ENCODE measurements at regions not wholly inside any gene's neighbourhood (a gene's known extent, or its start where the extent isn't known, plus 50 kb on each side); places are given as distances from the start of the nearest gene placed in this dataset.

DNA sequence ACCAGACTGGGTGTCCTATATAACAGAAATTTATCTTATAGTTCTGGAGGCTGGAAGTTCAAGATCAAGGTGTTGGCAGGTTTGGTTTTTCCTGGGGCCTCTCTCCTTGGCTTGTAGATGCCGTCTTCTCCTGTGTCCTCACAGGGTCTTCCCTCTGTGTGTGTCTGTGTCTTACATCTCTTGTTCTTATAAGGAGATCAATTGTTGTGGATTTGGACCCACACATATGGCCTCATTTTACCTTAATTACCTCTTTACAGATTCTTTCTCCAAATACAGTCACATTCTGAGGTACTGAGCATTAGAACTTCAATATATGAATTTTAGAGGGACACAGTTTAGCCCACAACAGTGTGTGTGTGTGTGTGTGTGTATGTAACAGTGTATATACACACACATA lies 74.5 kb downstream of the EDN1 start:
- ChIA-PET CTCF (interaction anchor here (0.7 to 1.4 kb wide), 2 partner anchors 74 to 230 kb away, joined by 3 read pairs; partner anchors contain the start of gene EDN1), POLR2A (no interaction called here)
- no peaks in the 10 kb centered on the region for H3K27me3 ChIP-seq (replicated peaks; ENCODE audit: control insufficient read depth, insufficient read depth, low read length)
- Mint-ChIP-seq H3K9me3 (ENCODE audit: unreplicated experiment) (peaks cover 29% of the 10 kb centered on the region), H3K4me3 (ENCODE audit: unreplicated experiment) (peak overlapping the region; percentile 65), H3K4me1 (ENCODE audit: low read depth, unreplicated experiment) (peaks cover 45% of the 10 kb centered on the region), H3K27me3 (ENCODE audit: insufficient read depth, unreplicated experiment) (no peaks in the 10 kb centered on the region), H3K36me3 (ENCODE audit: insufficient read depth, unreplicated experiment) (peaks cover 13% of the 10 kb centered on the region), H3K27ac (ENCODE audit: unreplicated experiment) (peak overlapping the region; percentile 95)
- H3K9me3 ChIP-seq: no peaks in the 10 kb centered on the region
- no peak for DNase-seq
- no TSS peak for BruUV-seq (replicated peaks)
- H3K4me1 ChIP-seq: peaks cover 70% of the 10 kb centered on the region
- no peaks in the 10 kb centered on the region for H3K36me3 ChIP-seq (ENCODE audit: control insufficient read depth, insufficient read depth, low read length)
- H3K4me3 ChIP-seq (ENCODE audit: low read depth, low read length): no peak overlapping the region
- intact Hi-C loops (cut with micrococcal nuclease; ENCODE audit: unreplicated experiment): loop anchor here (1.0 to 10.0 kb wide), 6 partner anchors 16 to 240 kb away; no protein-coding TSS in a partner anchor
- TF ChIP-seq, protein P1, sequence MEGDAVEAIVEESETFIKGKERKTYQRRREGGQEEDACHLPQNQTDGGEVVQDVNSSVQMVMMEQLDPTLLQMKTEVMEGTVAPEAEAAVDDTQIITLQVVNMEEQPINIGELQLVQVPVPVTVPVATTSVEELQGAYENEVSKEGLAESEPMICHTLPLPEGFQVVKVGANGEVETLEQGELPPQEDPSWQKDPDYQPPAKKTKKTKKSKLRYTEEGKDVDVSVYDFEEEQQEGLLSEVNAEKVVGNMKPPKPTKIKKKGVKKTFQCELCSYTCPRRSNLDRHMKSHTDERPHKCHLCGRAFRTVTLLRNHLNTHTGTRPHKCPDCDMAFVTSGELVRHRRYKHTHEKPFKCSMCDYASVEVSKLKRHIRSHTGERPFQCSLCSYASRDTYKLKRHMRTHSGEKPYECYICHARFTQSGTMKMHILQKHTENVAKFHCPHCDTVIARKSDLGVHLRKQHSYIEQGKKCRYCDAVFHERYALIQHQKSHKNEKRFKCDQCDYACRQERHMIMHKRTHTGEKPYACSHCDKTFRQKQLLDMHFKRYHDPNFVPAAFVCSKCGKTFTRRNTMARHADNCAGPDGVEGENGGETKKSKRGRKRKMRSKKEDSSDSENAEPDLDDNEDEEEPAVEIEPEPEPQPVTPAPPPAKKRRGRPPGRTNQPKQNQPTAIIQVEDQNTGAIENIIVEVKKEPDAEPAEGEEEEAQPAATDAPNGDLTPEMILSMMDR (IDR thresholded peaks at IDR 0.05; ENCODE audit: insufficient read depth in 1 of 2, low read depth in 1 of 2, low read length in 1 of 2, severe bottlenecking in 1 of 2, unreplicated experiment in 1 of 2): no peak

DNA sequence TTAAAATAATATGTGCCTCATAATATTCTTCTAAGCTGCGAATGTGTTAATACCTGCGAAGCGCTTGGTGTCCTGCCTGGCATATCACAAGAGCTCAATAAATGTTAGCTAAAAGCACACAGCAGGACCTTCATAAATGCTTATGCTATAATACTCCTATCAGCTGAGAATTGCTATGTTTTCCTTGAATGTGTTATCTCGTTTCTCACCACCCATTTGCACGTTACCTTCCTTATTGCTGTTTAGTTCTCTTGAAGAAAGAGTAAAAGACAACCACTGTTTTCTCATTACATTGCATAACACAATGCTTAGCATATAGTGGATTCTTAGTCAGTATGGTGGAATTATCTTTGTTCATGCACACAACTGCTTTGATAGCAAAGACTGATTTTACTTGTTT lies 76.6 kb downstream of the EDN1 start:
- Histone ChIP-seq H3K4me1 (peaks cover 74% of the 10 kb centered on the region), H3K36me3 (ENCODE audit: control insufficient read depth, insufficient read depth, low read length) (no peaks in the 10 kb centered on the region), H3K9me3 (no peaks in the 10 kb centered on the region), H3K27me3 (replicated peaks; ENCODE audit: control insufficient read depth, insufficient read depth, low read length) (no peaks in the 10 kb centered on the region), H3K4me3 (ENCODE audit: low read depth, low read length) (no peak overlapping the region)
- intact Hi-C loops (cut with micrococcal nuclease; ENCODE audit: unreplicated experiment): loop anchor here (10.0 kb wide), 2 partner anchors 78 to 238 kb away; no protein-coding TSS in a partner anchor
- no TSS peak for BruUV-seq (replicated peaks)
- TF ChIP-seq, protein P1 (IDR thresholded peaks at IDR 0.05; ENCODE audit: insufficient read depth in 1 of 2, low read depth in 1 of 2, low read length in 1 of 2, severe bottlenecking in 1 of 2, unreplicated experiment in 1 of 2): no peak
- ChIA-PET CTCF (no interaction called here), POLR2A (interaction anchor here (0.9 kb wide), 1 partner anchor 42 kb away, joined by 4 read pairs; no protein-coding TSS in a partner anchor)
- Mint-ChIP-seq H3K36me3 (ENCODE audit: insufficient read depth, unreplicated experiment) (peaks cover 13% of the 10 kb centered on the region), H3K4me3 (ENCODE audit: unreplicated experiment) (no peak overlapping the region), H3K27ac (ENCODE audit: unreplicated experiment) (peak overlapping the region; percentile 14), H3K9me3 (ENCODE audit: unreplicated experiment) (peaks cover 29% of the 10 kb centered on the region), H3K27me3 (ENCODE audit: insufficient read depth, unreplicated experiment) (no peaks in the 10 kb centered on the region), H3K4me1 (ENCODE audit: low read depth, unreplicated experiment) (peaks cover 54% of the 10 kb centered on the region)
- DNase-seq: no peak

DNA sequence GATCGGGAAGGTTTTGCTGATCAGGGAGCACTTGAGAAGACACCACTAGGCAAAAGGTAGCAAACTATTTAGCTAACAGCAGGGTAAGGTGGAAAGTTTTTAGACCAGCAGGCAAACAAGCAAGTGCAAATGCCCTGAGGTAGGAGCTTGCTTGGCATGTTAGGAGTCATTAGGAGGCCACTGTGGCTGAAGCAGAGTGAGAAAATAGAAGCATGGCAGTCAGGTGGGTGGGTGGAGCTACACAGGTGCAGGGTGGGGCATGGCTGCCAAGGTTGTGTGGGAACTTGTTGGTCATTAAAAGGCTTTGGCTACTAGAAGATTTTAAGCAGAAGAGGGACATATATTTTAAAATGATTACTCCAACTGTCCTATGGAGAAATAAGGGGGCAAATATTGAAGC lies 77.3 kb downstream of the EDN1 start:
- H3K4me1 ChIP-seq: peaks cover 80% of the 10 kb centered on the region
- H3K9me3 Mint-ChIP-seq (ENCODE audit: unreplicated experiment): peaks cover 29% of the 10 kb centered on the region
- H3K4me3 ChIP-seq (ENCODE audit: low read depth, low read length): no peak overlapping the region
- POLR2A ChIA-PET: no interaction called here
- no peaks in the 10 kb centered on the region for H3K9me3 ChIP-seq
- CTCF ChIA-PET: no interaction called here
- BruUV-seq (replicated peaks): no TSS peak
- H3K4me3 Mint-ChIP-seq (ENCODE audit: unreplicated experiment): no peak overlapping the region
- H3K36me3 Mint-ChIP-seq (ENCODE audit: insufficient read depth, unreplicated experiment): peaks cover 13% of the 10 kb centered on the region
- H3K27me3 ChIP-seq (replicated peaks; ENCODE audit: control insufficient read depth, insufficient read depth, low read length): no peaks in the 10 kb centered on the region
- TF ChIP-seq, protein P1 (IDR thresholded peaks at IDR 0.05; ENCODE audit: insufficient read depth in 1 of 2, low read depth in 1 of 2, low read length in 1 of 2, severe bottlenecking in 1 of 2, unreplicated experiment in 1 of 2): no peak
- DNase-seq: no peak
- H3K4me1 Mint-ChIP-seq (ENCODE audit: low read depth, unreplicated experiment): peaks cover 56% of the 10 kb centered on the region
- intact Hi-C loops (cut with micrococcal nuclease; ENCODE audit: unreplicated experiment): loop anchor here (10.0 kb wide), 2 partner anchors 77 to 237 kb away; no protein-coding TSS in a partner anchor
- H3K27me3 Mint-ChIP-seq (ENCODE audit: insufficient read depth, unreplicated experiment): no peaks in the 10 kb centered on the region
- peak overlapping the region; percentile 14 for H3K27ac Mint-ChIP-seq (ENCODE audit: unreplicated experiment)
- H3K36me3 ChIP-seq (ENCODE audit: control insufficient read depth, insufficient read depth, low read length): no peaks in the 10 kb centered on the region
